Iris pigment epithelial cell (primary cell): ENCODE measurements at regions not wholly inside any gene's neighbourhood (a gene's known extent, or its start where the extent isn't known, plus 50 kb on each side); places are given as distances from the start of the nearest gene placed in this dataset.

Source experiments
- DNase-seq: peaks from one replicate; pipeline ENCODE4 v3.0.0-alpha.2; 2011; ENCODE audit warnings: low read depth

DNA sequence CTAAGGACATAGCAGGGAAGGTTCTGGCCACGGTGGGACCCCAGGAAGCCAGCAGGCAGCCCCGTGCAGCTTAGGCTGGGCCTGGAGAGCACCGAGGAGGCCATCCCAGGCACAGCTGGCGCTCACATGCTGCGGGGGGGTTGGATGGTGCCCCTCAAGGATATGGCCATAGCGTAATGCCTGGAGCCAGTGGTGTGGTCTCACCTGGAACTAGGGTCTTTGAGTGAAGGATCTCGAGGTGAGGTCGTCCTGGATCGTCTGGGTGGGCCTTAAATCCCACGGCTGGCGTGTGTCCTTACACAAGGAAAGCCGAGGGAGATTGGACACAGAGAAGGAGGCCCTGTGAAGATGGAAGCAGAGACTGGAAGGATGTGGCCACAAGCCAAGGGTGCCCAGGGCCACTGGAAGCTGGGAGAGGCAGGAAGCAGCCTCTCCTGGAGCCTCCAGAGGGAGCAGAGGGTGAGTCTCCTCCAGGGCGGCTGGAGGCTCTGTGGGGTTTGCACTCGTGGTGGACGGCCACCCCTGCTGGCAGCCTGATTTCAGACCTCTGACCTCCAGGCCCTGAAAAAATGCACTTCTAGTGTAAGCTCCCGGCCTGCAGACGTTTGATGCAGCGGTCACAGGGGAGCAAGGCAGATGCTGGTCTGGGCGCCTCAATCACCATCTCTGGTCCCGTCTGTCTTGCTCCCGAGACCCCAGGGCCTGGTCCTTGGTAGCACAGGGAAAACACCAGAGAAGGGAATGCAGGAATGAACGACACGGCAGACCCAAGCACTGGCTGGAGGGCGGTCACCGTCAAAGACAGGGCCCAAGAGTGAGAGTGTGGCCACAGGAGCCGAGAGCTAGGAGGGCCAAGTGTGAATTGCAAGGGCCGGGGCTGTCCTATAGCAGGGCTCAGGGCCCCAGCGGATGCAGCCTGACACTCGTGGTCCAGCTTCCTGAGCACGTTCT lies 218.6 kb downstream of the KIF26A start:
- DNase-seq, result no peak

DNA sequence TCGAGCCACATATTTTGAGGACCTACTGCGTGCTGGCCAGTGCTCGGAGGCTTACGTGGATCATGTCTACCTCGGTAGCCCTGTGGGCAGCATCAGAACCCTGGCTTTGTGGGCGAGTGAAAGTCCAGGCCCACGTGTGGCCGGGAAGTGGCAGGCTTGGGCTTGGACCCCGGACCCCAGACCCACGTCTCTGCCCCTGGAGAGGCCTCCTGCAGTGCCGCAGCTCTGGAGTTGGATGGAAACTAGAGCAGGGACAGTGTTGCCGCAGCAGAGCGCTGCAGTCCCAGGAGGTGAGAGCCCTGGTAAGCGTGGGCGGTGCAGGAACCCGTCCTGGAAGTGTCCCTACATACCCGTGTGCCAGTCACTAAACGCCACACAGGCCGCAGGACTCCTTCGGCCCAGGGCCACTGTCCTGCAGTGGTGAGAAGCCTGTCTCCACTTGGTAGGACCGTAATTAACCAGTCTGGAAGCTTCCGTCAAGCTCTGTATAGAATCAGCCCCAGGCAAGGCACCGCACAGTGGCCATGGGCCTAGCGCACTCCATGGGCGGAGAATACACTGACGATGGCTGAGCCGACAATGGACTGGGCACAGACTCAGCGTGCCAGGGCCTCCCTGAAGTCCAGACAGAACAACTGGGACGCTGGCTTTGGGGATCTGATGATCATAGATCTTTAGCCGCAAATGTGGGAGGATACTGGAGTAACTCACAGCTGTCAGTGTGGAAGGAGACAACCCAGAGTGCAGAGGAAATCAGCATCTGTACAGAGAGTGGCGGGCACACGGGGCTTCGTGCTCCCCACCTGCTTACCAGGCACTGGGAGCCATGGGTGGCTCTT lies 219.5 kb downstream of the KIF26A start:
- DNase-seq, result no peak

DNA sequence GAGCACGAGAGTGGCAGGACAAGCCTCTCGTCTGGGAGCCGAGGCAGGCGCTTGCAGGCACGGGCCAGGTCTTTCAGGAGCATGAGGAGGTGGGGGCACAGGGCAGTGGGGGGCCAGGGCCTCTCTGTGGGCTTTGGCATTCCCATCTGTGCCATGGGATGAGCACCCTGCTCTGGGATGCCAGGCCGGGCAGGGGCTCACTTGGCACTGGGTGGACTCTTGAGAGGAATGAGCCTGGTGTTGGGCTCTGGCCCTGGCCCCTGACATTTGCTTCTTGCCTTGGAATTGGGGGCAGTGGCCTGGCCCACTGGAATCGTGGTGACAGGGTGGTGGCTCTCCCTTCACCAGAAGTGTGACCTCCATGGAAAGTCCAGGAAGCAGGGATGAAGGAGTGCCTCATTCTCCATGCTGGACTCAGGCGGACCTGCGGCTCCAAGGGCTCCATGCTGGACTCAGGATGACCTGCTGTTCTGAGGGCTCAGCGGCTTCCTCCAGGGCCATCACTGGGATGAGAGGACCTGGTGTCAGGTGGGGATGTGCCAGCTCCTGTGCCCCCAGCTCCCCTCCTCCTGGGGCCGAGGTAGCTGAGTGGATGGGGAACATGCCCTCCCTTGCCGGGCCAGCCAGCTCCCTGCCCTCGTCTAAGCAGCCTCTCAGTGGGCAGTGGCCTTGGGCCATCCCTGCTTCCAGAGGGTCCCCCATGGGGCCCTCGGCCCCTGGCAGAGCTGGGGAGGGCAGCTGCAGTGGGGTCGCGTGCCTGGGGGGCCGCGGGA lies 220.3 kb downstream of the KIF26A start:
- no peak for DNase-seq

DNA sequence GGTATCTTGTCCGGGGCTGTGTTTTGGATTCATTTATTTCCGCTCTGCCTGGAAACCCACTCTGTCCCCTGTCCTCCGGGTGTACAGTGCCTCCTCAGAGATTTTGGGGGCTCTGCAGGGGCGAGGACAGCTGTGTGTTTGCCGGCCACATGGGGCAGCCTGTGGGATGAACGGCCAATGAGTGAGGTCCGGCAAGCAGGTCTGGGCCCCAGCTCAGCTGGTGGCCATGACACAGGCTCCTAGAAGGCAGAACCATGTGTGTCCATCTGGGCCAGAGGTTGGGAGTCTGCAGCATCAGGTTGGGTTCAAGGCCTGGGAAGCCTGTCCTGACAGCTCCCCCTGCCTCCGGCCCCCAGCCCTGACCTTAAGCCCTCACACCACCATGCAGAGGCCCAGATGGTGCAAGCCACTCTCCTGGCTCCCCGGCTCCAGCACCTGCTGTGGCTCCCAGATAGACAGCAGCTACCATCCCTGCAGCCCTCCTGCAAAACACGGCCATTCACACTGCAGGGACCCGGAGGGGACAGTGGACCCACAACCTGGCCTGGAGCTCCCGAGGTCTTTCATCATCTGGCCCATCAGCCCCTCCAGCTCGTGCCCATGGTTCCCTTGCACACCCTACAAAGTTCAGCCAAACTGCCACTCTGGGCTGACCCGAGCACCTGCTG lies 220.1 kb upstream of the C14orf180 start:
- no peak for DNase-seq

DNA sequence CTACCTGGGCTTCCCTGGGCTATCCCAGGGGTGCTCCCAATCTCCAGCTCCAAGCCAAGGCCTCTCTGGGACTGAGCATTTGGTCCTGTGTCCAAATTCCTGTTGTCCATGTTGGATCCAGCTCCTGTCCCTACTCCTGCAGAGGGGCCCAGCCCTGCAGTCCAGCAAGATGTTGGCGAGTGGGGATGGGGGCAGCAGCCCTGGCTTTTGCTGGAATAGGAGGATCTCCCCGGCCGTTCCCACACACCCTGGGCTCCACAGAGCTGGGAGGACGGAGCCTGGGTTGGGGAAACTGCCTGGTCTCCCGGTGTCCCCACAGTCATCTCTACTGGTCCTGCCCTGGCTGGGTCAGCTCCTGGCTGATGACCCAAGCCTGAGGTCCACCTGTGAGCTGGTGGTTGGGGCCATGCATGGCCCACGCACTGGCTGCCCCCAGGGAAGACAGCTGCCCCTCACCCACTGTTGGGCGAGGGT lies 219.6 kb upstream of the C14orf180 start:
- DNase-seq, result no peak

DNA sequence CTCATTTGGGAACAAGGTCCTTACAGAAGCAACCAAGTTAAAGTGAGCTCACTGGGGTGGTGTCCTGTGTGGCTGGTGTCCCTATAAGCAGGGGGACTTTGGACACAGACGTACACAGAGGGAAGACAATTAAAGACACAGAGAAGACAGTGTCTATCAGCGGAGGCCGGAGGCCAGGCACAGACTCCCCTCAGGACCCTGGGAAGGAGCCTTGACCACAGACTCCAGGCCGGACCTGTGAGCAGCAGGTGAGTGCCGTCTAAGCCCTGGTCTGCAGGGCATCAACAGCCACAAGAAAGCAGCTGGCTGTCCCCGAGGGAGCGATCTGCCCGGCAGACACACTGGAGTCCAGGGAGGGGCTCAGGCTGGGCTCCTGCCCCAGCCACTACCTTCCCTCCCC lies 219.1 kb upstream of the C14orf180 start:
- DNase-seq, result no peak

DNA sequence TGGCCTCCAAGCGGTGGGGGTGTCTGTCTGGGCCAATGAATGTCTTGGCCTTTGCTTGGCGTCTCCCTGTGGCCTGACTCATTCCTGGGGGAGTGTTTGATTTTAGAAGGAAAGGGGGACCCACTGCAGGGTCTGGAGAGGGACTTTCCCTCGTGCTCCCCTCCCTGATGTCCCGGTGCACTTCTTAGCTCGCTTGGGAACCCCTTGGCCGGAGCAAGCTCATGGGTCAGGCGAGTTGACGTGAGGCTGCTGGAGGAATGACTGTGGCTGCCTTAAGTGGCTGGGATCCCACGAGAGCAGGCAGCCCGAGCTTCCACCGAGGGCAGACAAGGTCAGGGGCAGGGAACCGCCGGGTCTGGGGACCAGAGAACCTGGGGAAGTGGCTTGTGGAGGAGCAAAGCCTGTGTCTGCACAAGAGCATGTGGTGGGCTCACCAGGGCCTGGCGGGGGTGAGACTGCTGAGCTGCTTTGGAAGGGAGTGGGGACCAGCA lies 218.4 kb upstream of the C14orf180 start:
- DNase-seq, result no peak

DNA sequence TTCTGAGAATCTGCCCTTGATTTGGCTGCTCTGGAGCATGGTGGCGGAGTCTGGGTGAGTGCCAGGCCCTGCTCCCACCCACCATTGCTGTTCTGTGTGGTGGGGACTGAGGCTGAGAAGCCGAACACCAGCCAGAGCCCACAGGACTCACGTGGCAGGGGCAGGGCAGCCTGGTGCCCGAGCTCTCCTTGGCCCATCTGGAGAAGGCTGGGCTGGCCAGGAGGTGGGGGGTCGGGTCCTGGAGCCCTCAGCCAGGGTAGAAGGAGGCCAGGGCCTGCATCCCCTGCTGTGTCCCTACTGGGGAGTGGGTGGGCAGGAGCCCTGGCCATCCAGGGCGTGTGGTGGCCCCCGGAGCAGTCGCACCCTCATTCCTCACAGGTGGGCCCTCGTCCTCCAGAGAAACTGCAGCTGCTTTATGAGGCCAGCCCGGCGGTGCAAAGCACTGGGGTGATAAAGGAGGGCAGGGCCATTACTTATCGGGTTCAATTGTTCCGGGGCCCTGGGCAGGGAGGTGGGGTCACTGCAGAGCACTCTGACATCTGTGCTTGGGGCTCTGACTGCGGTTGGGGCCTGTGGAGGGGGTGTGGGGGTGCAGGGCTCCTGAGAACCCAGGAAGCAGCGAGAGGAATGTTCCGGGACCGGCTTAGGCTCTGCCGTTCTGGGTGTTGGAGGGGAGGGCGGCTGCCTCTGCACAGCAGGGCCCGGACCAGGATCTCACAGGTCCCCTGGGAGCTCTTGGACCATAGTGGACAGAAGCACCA lies 217.5 kb upstream of the C14orf180 start:
- DNase-seq, result no peak

DNA sequence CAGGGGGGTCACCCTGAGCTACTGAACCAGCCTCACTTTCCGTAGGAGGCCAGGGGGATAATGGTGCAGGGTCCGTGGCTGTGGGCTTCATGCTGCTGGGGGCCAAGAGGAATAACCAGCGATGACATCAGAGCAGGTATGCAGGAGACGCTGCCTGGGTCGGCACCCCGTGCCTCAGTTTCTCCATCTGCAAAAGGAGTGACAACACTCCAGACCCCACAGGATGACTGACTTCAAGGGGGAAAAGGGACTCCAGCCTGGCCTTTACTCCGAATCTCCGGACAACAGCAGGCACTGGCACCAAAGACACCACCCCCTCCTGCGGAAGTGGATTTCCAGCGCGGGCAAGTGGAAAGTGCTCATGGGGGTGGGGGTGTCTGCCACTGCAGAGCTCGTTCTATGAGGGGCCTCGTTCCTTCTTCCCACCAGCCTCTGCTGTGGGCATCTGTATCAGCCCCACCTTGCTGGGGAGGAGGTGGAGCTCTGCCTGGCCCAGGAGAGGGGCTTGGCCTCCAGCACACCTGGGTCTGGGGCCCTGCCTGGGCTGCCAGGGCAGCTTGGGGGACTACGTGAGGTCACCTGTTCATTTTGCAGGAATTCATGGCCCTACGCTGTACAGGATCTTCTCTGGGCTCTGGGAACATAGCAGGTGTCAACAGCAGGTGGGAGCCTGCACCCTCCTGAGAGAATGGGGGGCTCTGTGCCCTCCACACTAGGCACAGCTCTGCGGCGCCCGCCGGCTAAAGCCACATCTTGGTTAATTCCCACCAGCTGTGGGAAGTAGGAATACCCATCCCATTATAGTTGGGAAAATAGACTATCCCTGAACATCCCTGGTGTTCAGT lies 216.6 kb upstream of the C14orf180 start:
- no peak for DNase-seq

DNA sequence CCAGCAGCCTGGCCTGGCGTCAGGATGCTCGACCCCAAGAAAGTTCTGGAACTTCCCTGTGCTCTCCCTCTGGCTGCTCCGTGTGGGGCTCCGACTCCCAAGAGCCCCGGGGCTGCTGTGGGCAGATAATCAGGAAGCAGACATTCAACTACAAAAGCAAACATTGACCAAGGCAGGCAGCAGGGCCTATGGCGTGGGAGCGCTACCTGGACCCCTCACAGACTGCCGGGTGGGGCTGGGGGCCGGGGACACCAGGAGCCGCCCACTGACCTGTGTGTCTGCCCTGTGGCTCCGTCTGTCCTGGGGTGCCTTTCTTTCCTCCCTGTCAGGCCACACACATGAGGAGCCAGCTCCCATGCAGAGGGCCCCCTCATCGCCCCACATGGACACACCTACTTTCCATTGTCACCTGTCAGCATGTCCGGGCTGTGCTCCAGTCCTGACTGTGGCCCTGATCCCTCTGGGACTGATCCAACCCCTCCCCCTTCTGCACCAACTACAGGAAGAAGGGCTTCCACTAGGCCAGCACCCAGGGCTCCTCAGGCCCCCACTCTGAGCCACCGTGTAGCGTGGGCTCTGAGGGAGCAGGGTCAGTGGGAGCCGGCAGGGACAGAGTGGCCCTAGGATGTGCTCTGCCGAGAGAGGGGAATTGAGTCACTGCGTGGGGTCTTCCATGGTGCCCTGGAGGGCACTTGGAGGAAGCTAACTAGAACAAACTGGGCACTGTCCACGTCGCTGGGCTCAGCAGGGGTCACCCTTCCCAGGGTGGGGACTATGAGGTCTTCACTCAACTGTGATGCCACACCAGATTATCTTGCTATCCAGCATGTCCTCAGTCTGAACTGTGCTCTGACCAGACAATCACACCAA lies 215.4 kb upstream of the C14orf180 start:
- DNase-seq, result no peak

DNA sequence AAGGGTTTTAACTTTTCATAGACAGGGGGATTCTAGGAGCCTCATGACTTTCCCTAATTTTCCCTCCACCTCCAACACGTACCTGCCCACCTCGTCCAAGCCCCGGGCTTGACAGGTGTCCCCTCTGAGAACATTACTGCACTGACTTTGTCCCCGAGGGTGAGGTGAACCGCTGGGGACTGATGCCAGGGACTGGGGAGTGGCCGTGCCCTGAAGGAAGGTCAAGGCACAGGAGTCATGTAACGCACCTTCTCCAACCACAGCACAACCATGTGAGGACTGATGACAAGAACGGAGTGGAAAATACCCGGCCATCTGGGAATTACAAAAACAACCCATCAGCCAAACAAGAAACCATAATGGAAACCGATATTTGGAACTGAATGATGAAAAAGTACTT lies 214.7 kb upstream of the C14orf180 start:
- no peak for DNase-seq

DNA sequence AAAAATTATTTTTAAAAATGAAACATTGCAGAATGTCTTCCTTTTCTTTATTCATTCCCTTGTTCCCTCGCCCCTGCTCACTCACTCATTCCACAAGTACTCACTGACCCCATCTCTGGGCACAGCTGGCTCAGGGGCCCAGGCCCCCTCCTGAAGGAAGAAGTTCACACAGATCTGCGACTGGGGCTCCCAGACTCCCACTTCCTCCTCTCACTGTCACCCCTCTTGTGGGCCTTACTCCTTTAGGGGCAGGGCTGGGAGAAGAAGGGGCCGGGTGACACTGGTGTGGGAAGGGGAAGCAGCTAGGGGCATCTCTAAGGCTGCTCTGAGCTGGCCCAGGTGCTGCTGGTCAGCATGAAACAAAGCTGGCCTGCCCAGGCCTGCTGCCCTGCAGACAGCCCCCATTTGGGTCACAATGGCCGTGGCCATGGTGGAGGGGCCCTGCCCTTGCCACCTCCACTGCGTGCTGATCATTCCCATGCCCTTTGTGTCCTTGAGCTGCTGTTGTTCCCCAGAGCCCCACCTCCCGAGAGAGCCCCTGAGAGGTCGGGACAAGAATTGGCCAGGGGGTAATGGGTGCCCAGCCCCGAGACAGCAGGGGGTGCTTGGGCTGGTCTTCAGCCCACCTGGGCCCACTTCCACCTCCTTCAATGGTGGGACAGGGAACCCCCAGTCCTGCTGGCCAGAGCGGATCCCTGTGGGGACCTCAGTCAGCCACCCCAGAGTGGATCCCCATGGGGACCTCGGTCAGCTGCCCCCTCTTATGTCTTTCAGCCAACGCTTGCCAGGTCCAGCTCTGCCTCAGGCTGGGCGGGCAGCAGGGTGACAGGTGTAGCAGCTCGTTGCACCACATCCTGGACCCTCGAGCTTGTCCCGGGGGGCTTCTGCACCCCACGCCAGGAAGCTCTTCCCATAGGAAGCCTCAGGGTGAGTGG lies 212.4 kb upstream of the C14orf180 start:
- DNase-seq, result no peak

DNA sequence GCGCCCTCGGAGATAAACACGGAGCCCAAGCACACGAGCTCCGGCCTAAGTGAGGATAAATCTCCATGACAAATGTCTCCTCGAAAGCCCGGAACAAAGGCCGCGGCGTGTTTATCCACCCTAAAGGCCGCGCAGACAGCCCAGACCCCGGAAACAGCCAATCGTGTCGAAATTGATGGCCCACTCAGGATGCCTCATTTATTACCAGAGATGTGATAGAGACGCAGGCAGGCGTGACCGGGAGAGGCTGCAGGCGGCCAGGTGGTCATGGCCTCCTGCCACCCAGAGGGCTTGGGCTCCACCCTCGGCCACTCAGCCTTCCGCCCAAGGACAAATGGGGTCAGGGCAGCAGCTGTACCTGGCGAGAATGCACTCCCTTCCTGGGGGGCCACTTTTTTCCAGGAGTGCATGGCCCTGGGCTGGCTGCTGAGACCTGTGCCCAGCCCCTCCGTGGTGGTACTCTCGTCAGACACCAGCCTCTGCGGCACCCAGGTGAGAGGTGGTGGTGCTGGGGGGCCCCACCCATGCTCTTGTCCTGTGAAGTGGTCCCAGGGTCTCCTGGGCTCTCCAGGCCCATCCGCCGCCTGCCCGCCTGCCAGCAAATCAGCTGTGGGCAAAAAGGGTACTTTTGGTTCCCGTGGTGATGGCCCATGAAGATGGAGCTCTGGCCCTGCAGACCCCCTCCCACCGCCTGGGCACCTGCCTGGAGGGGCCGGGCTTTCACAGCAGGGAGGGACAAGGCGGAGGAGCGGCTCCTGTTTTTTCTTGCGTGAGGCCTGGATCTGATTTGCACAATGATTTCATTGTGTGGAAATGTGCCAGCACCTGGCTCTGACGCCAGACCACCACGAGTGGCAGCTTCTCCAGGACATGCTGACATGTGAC lies 211.5 kb upstream of the C14orf180 start:
- DNase-seq, result no peak

DNA sequence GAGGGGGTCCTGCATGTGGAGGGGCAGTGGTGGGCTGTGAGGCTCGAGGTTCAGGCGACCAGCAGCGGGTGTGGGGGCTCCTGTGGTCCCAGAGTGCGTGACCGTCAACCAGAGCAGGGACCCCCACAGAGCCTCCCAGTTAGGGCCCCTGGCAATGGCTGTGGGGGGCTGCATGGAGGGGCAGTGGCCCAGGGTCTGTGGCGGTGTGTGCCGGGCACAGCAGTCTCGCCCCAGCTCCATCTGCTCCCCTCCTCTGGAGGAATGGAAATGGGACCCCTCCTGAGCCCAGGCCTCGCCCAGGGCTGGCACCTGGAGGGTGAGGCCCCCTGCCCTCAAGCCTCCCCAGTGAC lies 210.8 kb upstream of the C14orf180 start:
- DNase-seq, result no peak

DNA sequence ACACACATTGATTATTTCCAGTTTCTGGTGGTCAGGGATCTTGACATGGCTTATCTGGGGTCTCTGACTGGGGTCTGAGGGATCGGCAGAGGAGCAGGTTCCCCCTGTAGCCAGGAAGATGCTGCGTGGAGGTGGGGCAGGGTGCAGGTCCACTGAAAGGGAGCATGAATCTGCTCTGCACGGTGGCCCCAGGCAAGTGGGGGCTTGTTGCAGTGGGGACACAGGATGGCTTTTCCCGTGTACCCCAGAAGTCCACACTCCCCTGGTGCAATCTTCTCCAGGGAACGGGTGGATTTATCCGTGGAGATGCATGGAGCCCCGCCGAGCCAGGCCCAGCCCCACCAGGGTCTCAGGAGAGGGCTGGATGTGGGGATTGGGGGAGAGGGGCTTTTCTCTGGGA lies 210.4 kb upstream of the C14orf180 start:
- no peak for DNase-seq

DNA sequence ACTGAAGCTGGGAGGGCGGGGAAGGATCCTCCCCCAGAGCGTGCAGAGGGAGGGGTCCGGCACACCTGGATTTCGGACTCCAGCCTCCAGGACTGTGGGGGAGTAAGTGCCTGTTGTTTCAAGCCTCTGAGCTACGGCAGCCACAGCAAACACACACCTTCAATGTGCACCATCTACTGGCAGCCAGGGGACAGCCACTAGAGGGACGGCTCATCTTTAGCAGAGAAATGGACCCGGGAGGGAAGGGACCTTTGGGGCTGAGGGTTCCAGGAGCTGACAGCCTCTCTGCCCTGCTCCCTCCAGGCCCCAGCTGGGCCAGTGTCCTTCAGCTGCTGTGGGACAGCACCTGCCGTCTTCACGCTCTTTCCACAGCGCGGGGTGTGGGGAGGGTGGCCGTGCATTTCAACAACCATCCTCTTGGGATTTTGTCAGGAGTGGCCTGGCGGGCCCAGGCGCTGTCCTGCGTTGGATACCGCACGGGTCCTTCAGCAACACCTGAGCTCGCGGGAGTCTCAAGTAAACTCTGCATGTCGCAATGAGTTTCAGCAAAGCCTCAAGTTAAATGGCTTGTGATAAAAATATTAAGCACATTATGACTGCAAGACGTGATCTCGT lies 209.2 kb upstream of the C14orf180 start:
- DNase-seq, result no peak
